ENCODE measurements at regions not wholly inside any gene's neighbourhood (a gene's known extent, or its start where the extent isn't known, plus 50 kb on each side); places are given as distances from the start of the nearest gene placed in this dataset.

DNA sequence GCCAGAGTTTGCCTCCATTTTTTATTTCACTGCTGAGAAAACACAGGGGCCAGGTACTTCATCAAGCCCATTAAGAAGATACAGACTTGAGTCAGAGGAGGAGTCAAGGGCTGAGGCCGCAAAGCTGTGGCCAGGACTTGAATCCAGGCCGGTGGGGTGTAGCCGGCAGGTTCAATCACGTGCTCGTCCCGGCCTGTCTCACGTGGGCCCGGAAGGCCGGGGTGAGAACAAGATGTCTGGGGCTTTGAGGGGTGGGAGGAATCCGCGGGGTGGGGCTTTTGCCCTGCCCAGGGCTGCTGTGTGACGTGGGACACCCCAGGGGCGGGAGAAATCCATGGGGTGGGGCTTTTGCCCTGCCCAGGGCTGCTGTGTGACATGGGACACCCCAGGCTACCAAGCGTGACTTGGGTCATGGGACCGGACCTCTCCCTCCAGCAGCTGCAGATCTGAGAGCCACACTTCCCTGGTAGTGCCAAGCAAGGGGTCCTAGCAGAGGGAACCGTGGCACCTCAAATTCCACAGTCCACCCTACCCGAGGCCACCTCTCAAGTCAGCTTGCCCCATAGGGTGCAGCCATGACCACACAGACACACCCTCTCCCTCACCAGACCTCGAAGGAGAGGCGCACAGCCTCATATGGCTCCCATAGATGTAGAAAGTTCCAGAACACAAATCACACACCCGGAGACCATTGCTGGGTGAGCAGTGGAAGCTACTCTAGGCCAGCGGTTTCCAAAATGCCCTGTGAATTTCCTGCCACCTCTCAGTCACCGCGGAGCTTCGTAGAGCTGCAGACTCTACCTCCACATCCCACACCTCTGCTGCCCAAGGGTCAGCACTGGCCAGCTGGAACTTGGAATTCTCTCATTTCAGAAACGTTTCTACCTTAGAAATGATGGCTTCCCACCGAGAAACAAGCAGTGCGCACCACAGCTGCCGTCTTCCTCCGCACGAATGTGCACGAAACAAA, 156.1 kb downstream of the DLL1 start:
- TF ChIP-seq, protein P1, sequence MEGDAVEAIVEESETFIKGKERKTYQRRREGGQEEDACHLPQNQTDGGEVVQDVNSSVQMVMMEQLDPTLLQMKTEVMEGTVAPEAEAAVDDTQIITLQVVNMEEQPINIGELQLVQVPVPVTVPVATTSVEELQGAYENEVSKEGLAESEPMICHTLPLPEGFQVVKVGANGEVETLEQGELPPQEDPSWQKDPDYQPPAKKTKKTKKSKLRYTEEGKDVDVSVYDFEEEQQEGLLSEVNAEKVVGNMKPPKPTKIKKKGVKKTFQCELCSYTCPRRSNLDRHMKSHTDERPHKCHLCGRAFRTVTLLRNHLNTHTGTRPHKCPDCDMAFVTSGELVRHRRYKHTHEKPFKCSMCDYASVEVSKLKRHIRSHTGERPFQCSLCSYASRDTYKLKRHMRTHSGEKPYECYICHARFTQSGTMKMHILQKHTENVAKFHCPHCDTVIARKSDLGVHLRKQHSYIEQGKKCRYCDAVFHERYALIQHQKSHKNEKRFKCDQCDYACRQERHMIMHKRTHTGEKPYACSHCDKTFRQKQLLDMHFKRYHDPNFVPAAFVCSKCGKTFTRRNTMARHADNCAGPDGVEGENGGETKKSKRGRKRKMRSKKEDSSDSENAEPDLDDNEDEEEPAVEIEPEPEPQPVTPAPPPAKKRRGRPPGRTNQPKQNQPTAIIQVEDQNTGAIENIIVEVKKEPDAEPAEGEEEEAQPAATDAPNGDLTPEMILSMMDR (IDR thresholded peaks at IDR 0.05; ENCODE audit: low read depth, low read length): no peak
- no peak for DNase-seq
- no peak overlapping the region for H3K4me3 ChIP-seq (ENCODE audit: low read depth, low read length)
- H3K27ac ChIP-seq: no peak overlapping the region
- no peaks in the 10 kb centered on the region for H3K27me3 ChIP-seq (ENCODE audit: insufficient read depth, low read depth, severe bottlenecking)
- H3K36me3 ChIP-seq: no peaks in the 10 kb centered on the region
- peaks cover 9% of the 10 kb centered on the region for H3K9me3 ChIP-seq (ENCODE audit: severe bottlenecking)

DNA sequence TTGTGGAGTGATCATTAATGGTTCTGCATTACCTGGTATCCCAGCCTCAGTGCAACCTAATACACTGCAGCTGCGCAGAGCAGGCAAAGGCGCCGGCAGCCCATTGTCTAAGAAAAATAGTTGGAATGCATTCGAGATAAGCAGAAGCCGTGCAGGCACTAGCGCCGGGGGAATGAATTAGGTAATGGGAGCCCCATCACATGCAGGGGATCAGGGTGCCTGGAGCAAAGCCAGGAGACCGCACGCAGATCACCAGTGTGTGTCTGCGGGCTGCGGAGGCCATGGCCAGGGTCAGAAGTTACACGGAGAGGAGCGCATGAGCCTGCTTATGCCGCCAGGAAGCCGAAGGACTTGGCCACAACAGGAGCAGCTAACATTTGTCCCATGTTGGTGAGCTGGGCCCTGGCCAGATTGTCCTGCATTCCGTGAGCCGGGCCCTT, 156.8 kb downstream of the DLL1 start:
- TF ChIP-seq, protein P1 (IDR thresholded peaks at IDR 0.05; ENCODE audit: low read depth, low read length): no peak
- Histone ChIP-seq H3K27ac (no peak overlapping the region), H3K36me3 (no peaks in the 10 kb centered on the region), H3K4me3 (ENCODE audit: low read depth, low read length) (no peak overlapping the region), H3K27me3 (ENCODE audit: insufficient read depth, low read depth, severe bottlenecking) (no peaks in the 10 kb centered on the region), H3K9me3 (ENCODE audit: severe bottlenecking) (peaks cover 9% of the 10 kb centered on the region)
- no peak for DNase-seq

DNA sequence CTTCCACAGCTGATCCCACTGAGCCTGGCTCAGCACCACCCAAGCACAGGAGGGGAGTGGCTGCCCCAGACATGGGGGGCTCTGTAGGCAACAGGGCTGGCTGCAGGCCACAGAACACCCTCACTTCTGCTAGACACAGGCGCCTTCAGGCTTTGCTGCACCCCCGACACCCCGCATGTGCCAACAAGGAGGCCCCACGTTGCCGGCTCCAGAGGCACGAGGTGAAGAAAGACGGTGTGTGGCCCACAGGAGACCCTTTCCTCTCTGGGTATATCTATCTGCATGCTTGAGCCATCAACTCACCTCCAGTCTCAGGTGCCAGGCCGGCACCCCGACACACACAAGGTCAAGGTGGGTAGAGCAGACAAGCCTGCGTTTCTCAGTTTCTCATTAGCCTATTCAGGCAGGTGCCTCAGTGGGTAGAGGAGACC, 158.3 kb downstream of the DLL1 start:
- Histone ChIP-seq H3K27me3 (ENCODE audit: insufficient read depth, low read depth, severe bottlenecking) (no peaks in the 10 kb centered on the region), H3K36me3 (no peaks in the 10 kb centered on the region), H3K27ac (no peak overlapping the region), H3K4me3 (ENCODE audit: low read depth, low read length) (no peak overlapping the region), H3K9me3 (ENCODE audit: severe bottlenecking) (peaks cover 6% of the 10 kb centered on the region)
- DNase-seq: no peak
- TF ChIP-seq, protein P1 (IDR thresholded peaks at IDR 0.05; ENCODE audit: low read depth, low read length): no peak

DNA sequence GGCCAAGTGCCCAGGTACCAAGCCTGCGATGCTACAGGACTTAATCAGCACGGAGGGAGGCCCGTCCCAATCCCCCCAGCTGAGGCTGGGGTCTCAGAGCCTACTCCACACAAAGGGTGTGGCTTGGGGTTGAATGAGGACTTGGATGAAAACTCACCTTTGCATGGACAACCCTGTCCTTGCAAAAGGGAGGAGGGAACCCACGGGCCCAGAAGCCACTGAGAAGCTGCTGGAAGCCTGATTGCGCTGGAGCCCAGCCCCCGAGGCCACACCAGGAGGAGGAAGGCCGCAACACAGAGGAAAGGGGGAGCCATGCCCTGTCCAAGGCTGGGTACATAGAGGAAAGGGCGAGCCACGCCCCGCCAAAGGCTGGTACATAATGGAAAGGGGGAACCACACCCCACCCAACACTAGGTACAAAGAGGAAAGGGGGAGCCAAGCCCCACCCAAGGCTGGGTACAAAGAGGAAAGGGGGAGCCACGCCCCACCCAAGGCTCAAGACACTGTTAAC, 158.8 kb downstream of the DLL1 start:
- no peaks in the 10 kb centered on the region for H3K27me3 ChIP-seq (ENCODE audit: insufficient read depth, low read depth, severe bottlenecking)
- no peak for DNase-seq
- H3K27ac ChIP-seq: no peak overlapping the region
- H3K36me3 ChIP-seq: no peaks in the 10 kb centered on the region
- no peak overlapping the region for H3K4me3 ChIP-seq (ENCODE audit: low read depth, low read length)
- H3K9me3 ChIP-seq (ENCODE audit: severe bottlenecking): peaks cover 5% of the 10 kb centered on the region
- TF ChIP-seq, protein P1 (IDR thresholded peaks at IDR 0.05; ENCODE audit: low read depth, low read length): no peak

DNA sequence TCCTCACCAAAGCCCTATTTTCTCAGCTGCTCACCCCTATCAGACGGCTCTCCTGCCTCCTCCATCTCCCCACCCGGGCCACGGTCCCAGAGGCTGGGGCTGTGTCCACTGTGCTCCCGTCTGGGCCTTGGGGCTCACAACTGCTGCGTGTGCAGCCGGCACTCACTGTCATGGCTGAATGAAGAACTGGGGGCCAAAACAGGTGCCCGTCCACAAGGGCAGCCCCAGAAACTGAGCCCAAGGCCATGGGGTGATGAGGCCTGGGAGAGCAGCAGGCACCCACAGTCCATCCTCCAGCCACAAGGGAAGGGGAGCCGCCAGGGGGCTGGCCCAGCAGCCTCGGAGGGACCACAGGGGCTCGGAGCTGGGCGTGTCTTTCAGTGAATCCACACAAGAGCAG, 159.5 kb downstream of the DLL1 start:
- no peak for DNase-seq
- Histone ChIP-seq H3K9me3 (ENCODE audit: severe bottlenecking) (no peaks in the 10 kb centered on the region), H3K27ac (no peak overlapping the region), H3K36me3 (no peaks in the 10 kb centered on the region), H3K4me3 (ENCODE audit: low read depth, low read length) (no peak overlapping the region), H3K27me3 (ENCODE audit: insufficient read depth, low read depth, severe bottlenecking) (no peaks in the 10 kb centered on the region)
- TF ChIP-seq, protein P1 (IDR thresholded peaks at IDR 0.05; ENCODE audit: low read depth, low read length): no peak
